BE2C (cell line): ENCODE measurements at regions not wholly inside any gene's neighbourhood (a gene's known extent, or its start where the extent isn't known, plus 50 kb on each side); places are given as distances from the start of the nearest gene placed in this dataset.

Source experiments
- DNase-seq: peaks from one replicate; pipeline ENCODE4 v3.0.0-alpha.2; 2020
- H3K27me3 ChIP-seq: fragments of 250-450 bp; sonication (Bioruptor Pico); 2 replicates; pipeline ENCODE4 v1.5.1; 2020; ENCODE audit warnings: mild to moderate bottlenecking
- H3K36me3 ChIP-seq: fragments of 250-450 bp; sonication (Bioruptor Pico); 2 replicates; pipeline ENCODE4 v1.5.1; 2020; ENCODE audit warnings: mild to moderate bottlenecking
- H3K4me1 ChIP-seq: fragments of 250-450 bp; sonication (Bioruptor Pico); 2 replicates; pipeline ENCODE4 v1.5.1; 2020
- H3K4me3 ChIP-seq: 2 replicates; pipeline ENCODE4 v1.5.1; 2011; ENCODE audit warnings: low read depth, low read length
- H3K9me3 ChIP-seq: fragments of 250-450 bp; sonication (Bioruptor Pico); 2 replicates; pipeline ENCODE4 v1.5.1; 2020
- CTCF ChIP-seq: IDR thresholded peaks from 2 replicates; pipeline ENCODE4 v1.5.1; 2012; ENCODE audit warnings: mild to moderate bottlenecking, low read depth, low read length

GRCh38 chr3:4218456-4219226, 84.5 kb upstream of the SETMAR start:
- no peak for DNase-seq
- no peak for TF ChIP-seq CTCF

GRCh38 chr3:4219227-4219568, 84.0 kb upstream of the SETMAR start:
- no peaks in the 10 kb centered on the region for H3K36me3 ChIP-seq
- no peaks in the 10 kb centered on the region for H3K27me3 ChIP-seq
- no peak for DNase-seq
- no peaks in the 10 kb centered on the region for H3K9me3 ChIP-seq
- no peak for TF ChIP-seq CTCF
- H3K4me3 ChIP-seq: no peak overlapping the region
- H3K4me1 ChIP-seq: no peaks in the 10 kb centered on the region

More at GRCh38 chr3:4218456-4219226, 84.5 kb upstream of the SETMAR start:
- Histone ChIP-seq H3K9me3 (no peaks in the 10 kb centered on the region), H3K4me3 (no peak overlapping the region), H3K27me3 (no peaks in the 10 kb centered on the region), H3K36me3 (no peaks in the 10 kb centered on the region), H3K4me1 (no peaks in the 10 kb centered on the region)

- H3K9me3 ChIP-seq: no peaks in the 10 kb centered on the region
- no peaks in the 10 kb centered on the region for H3K36me3 ChIP-seq
- H3K4me1 ChIP-seq: no peaks in the 10 kb centered on the region
- TF ChIP-seq CTCF: no peak
- no peak overlapping the region for H3K4me3 ChIP-seq
- no peaks in the 10 kb centered on the region for H3K27me3 ChIP-seq
- no peak for DNase-seq
Measured at GRCh38 chr3:4220065-4220464, 83.1 kb upstream of the SETMAR start.

- H3K4me3 ChIP-seq: no peak overlapping the region
- H3K27me3 ChIP-seq: no peaks in the 10 kb centered on the region
- H3K36me3 ChIP-seq: no peaks in the 10 kb centered on the region
- no peak for DNase-seq
- no peak for TF ChIP-seq CTCF
- no peaks in the 10 kb centered on the region for H3K9me3 ChIP-seq
- no peaks in the 10 kb centered on the region for H3K4me1 ChIP-seq
Measured at GRCh38 chr3:4222574-4223175, 80.5 kb upstream of the SETMAR start.

GRCh38 chr3:4223777-4224176, 79.4 kb upstream of the SETMAR start:
- H3K36me3 ChIP-seq: no peaks in the 10 kb centered on the region
- H3K27me3 ChIP-seq: no peaks in the 10 kb centered on the region
- H3K9me3 ChIP-seq: no peaks in the 10 kb centered on the region
- H3K4me1 ChIP-seq: no peaks in the 10 kb centered on the region
- no peak overlapping the region for H3K4me3 ChIP-seq
- no peak for TF ChIP-seq CTCF
- no peak for DNase-seq

GRCh38 chr3:4224331-4224730, 78.8 kb upstream of the SETMAR start:
- no peaks in the 10 kb centered on the region for H3K4me1 ChIP-seq
- H3K9me3 ChIP-seq: no peaks in the 10 kb centered on the region
- H3K36me3 ChIP-seq: no peaks in the 10 kb centered on the region
- no peak for TF ChIP-seq CTCF
- H3K27me3 ChIP-seq: no peaks in the 10 kb centered on the region
- DNase-seq: no peak
- H3K4me3 ChIP-seq: no peak overlapping the region
